Neural cell (in vitro differentiated cells): ENCODE measurements at regions not wholly inside any gene's neighbourhood (a gene's known extent, or its start where the extent isn't known, plus 50 kb on each side); places are given as distances from the start of the nearest gene placed in this dataset.

Experiments
- EP300 ChIP-seq: fragments of 450-650 bp; conservative IDR thresholded peaks from 2 replicates; pipeline ENCODE4 v1.6.1; 2014; ENCODE audit warnings: antibody characterized with exemption, mild to moderate bottlenecking, moderate library complexity; ENCODE audit not compliant: poor library complexity, severe bottlenecking
- EZH2 ChIP-seq: fragments of 200-600, 300-800 bp; shearing (Covaris generic), sonication (generic); IDR thresholded peaks from 2 replicates; pipeline ENCODE4 v1.6.1; 2014; ENCODE audit warnings: antibody characterized with exemption, low read length, borderline replicate concordance, mild to moderate bottlenecking; ENCODE audit not compliant: insufficient read depth, poor library complexity, severe bottlenecking
- POLR2AphosphoS5 ChIP-seq: IDR thresholded peaks from 2 replicates; pipeline ENCODE4 v1.6.1; 2012
- REST ChIP-seq: IDR thresholded peaks from 2 replicates; pipeline ENCODE4 v1.6.1; 2012; ENCODE audit warnings: borderline replicate concordance
- TAF1 ChIP-seq: IDR thresholded peaks from 2 replicates; pipeline ENCODE4 v1.6.1; 2012; ENCODE audit warnings: low read depth
- TF ChIP-seq, protein P1 (sequence below): fragments of 450-650 bp; IDR thresholded peaks from 2 replicates; pipeline ENCODE4 v1.5.1; 2014; ENCODE audit warnings: antibody characterized with exemption, mild to moderate bottlenecking, moderate library complexity; ENCODE audit not compliant: poor library complexity, severe bottlenecking

DNA sequence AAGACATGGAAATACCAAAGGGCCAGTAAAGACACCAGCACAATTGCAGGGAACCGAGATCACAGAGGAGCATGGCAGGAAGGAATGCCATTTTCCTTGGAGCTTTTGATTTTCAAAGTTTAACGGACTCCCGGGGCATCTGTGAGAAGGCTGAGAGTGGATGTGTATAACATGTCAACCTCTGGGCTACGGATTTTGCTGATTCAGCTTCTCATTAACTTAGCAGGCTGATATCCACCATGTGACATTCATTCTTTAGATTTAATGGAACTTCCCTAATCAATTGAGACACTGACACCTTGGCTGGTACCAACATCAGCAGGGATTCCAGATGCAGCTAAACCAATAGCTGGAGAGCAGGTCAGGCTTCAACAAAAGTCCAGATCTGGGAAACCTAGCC lies 496.6 kb upstream of the SPHKAP start:
- TF ChIP-seq EP300 (no peak), EZH2 (no peak), POLR2AphosphoS5 (no peak), TAF1 (no peak), REST (no peak)
- TF ChIP-seq, protein P1, sequence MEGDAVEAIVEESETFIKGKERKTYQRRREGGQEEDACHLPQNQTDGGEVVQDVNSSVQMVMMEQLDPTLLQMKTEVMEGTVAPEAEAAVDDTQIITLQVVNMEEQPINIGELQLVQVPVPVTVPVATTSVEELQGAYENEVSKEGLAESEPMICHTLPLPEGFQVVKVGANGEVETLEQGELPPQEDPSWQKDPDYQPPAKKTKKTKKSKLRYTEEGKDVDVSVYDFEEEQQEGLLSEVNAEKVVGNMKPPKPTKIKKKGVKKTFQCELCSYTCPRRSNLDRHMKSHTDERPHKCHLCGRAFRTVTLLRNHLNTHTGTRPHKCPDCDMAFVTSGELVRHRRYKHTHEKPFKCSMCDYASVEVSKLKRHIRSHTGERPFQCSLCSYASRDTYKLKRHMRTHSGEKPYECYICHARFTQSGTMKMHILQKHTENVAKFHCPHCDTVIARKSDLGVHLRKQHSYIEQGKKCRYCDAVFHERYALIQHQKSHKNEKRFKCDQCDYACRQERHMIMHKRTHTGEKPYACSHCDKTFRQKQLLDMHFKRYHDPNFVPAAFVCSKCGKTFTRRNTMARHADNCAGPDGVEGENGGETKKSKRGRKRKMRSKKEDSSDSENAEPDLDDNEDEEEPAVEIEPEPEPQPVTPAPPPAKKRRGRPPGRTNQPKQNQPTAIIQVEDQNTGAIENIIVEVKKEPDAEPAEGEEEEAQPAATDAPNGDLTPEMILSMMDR: no peak
